Activated CD4-positive, alpha-beta T cell treated with anti-CD3 and anti-CD28 coated beads for 48 hours (primary cell): ENCODE measurements at regions not wholly inside any gene's neighbourhood (a gene's known extent, or its start where the extent isn't known, plus 50 kb on each side); places are given as distances from the start of the nearest gene placed in this dataset.
"Not testable (repeated sequence)": the region's sequence is repeated elsewhere in the genome, so short reads cannot be mapped to it uniquely, and the experiment has no call there.

Experiments used
- DNase-seq: peaks from one replicate; pipeline ENCODE4 v3.0.0-alpha.2; 2020

GRCh38 chr5:157959370-157959769 lies 100.4 kb upstream of the CLINT1 start:
- no peak for DNase-seq

GRCh38 chr5:157956271-157956885 lies 97.4 kb upstream of the CLINT1 start:
- DNase-seq = no peak

- no peak for DNase-seq
These were observed 96.7 kb upstream of the CLINT1 start for GRCh38 chr5:157955541-157956172.

GRCh38 chr5:157952374-157952685 lies 93.4 kb upstream of the CLINT1 start:
- DNase-seq = no peak

GRCh38 chr5:157951673-157952373 lies 92.9 kb upstream of the CLINT1 start:
- DNase-seq = no peak

GRCh38 chr5:157949520-157949919 lies 90.6 kb upstream of the CLINT1 start:
- DNase-seq = no peak

GRCh38 chr5:157948738-157949410 lies 89.9 kb upstream of the CLINT1 start:
- peak; percentile 85 for DNase-seq

- DNase-seq = no peak
These were observed 88.2 kb upstream of the CLINT1 start for GRCh38 chr5:157947156-157947555.

- DNase-seq = not testable (repeated sequence)
These were observed 86.9 kb upstream of the CLINT1 start for GRCh38 chr5:157945822-157946221.

GRCh38 chr5:157944938-157945337 lies 86.0 kb upstream of the CLINT1 start:
- no peak for DNase-seq

GRCh38 chr5:157944077-157944633 lies 85.2 kb upstream of the CLINT1 start:
- DNase-seq = no peak

GRCh38 chr5:157942595-157942994 lies 83.7 kb upstream of the CLINT1 start:
- no peak for DNase-seq

- DNase-seq = no peak
These were observed 82.7 kb upstream of the CLINT1 start for GRCh38 chr5:157941616-157942015.

GRCh38 chr5:157938101-157938500 lies 79.2 kb upstream of the CLINT1 start:
- DNase-seq = not testable (repeated sequence)

- not testable (repeated sequence) for DNase-seq
These were observed 78.0 kb upstream of the CLINT1 start for GRCh38 chr5:157936776-157937501.

GRCh38 chr5:157934600-157934999 lies 75.7 kb upstream of the CLINT1 start:
- no peak for DNase-seq

- DNase-seq = no peak
These were observed 74.1 kb upstream of the CLINT1 start for GRCh38 chr5:157933005-157933404.

GRCh38 chr5:157930710-157931109 lies 71.8 kb upstream of the CLINT1 start:
- DNase-seq = no peak

GRCh38 chr5:157926977-157927376 lies 68.0 kb upstream of the CLINT1 start:
- no peak for DNase-seq

- DNase-seq = no peak
These were observed 67.1 kb upstream of the CLINT1 start for GRCh38 chr5:157925786-157926671.

- peak; percentile 45 for DNase-seq
These were observed 66.2 kb upstream of the CLINT1 start for GRCh38 chr5:157924931-157925729.
